GM18951 (cell line): ENCODE measurements at regions not wholly inside any gene's neighbourhood (a gene's known extent, or its start where the extent isn't known, plus 50 kb on each side); places are given as distances from the start of the nearest gene placed in this dataset.

Experiments
- POLR2A ChIP-seq: IDR thresholded peaks from 4 replicates; pipeline ENCODE4 v1.6.1; 2011; ENCODE audit warnings: mild to moderate bottlenecking; ENCODE audit not compliant: insufficient read length, insufficient read depth; ENCODE audit errors: extremely low read depth
- in situ Hi-C: fragments of 300-500 bp; cut with MboI; formaldehyde crosslinking; loops from one replicate; pipeline ENCODE4 v1.12.0; 2022; ENCODE audit warnings: low sequenced_read_pairs, mixed read lengths, inconsistent platforms; ENCODE audit not compliant: unreplicated experiment

- in situ Hi-C loops: no loop called here
- no peak for TF ChIP-seq POLR2A
Measured at GRCh38 chr10:2935647-2936386, 131.5 kb upstream of the PFKP start.

- in situ Hi-C loops: loop anchor here (5.0 kb wide), 1 partner anchor 108 kb away; no protein-coding TSS in a partner anchor
Measured at GRCh38 chr10:2933924-2934323, 133.4 kb upstream of the PFKP start.

GRCh38 chr10:2933519-2933918, 133.8 kb upstream of the PFKP start:
- in situ Hi-C loops: loop anchor here (5.0 kb wide), 1 partner anchor 109 kb away; no protein-coding TSS in a partner anchor
- TF ChIP-seq POLR2A: no peak

More at GRCh38 chr10:2933924-2934323, 133.4 kb upstream of the PFKP start:
- TF ChIP-seq POLR2A: no peak

GRCh38 chr10:2933071-2933470, 134.3 kb upstream of the PFKP start:
- in situ Hi-C loops: loop anchor here (5.0 kb wide), 1 partner anchor 109 kb away; no protein-coding TSS in a partner anchor
- no peak for TF ChIP-seq POLR2A

- TF ChIP-seq POLR2A: no peak
- in situ Hi-C loops: loop anchor here (5.0 to 10.0 kb wide), 2 partner anchors 45 to 113 kb away; no protein-coding TSS in a partner anchor
Measured at GRCh38 chr10:2929480-2930258, 137.7 kb upstream of the PFKP start.

- in situ Hi-C loops: loop anchor here (10.0 kb wide), 1 partner anchor 47 kb away; no protein-coding TSS in a partner anchor
- no peak for TF ChIP-seq POLR2A
Measured at GRCh38 chr10:2927958-2928840, 139.1 kb upstream of the PFKP start.

GRCh38 chr10:2926918-2927660, 140.3 kb upstream of the PFKP start:
- in situ Hi-C loops: loop anchor here (10.0 kb wide), 1 partner anchor 48 kb away; no protein-coding TSS in a partner anchor
- TF ChIP-seq POLR2A: no peak

- no peak for TF ChIP-seq POLR2A
- in situ Hi-C loops: loop anchor here (10.0 kb wide), 1 partner anchor 49 kb away; no protein-coding TSS in a partner anchor
Measured at GRCh38 chr10:2925631-2926030, 141.7 kb upstream of the PFKP start.

- in situ Hi-C loops: loop anchor here (10.0 kb wide), 1 partner anchor 50 kb away; no protein-coding TSS in a partner anchor
- no peak for TF ChIP-seq POLR2A
Measured at GRCh38 chr10:2924431-2924830, 142.9 kb upstream of the PFKP start.

GRCh38 chr10:2921956-2922680, 145.2 kb upstream of the PFKP start:
- in situ Hi-C loops: loop anchor here (10.0 kb wide), 1 partner anchor 53 kb away; no protein-coding TSS in a partner anchor
- no peak for TF ChIP-seq POLR2A

GRCh38 chr10:2920637-2921036, 146.7 kb upstream of the PFKP start:
- in situ Hi-C loops: loop anchor here (10.0 kb wide), 1 partner anchor 54 kb away; no protein-coding TSS in a partner anchor
- no peak for TF ChIP-seq POLR2A
